Osteoblast (primary cell): ENCODE measurements at regions not wholly inside any gene's neighbourhood (a gene's known extent, or its start where the extent isn't known, plus 50 kb on each side); places are given as distances from the start of the nearest gene placed in this dataset.

ENCODE experiments used
- DNase-seq: peaks from one replicate; pipeline ENCODE4 v3.0.0; 2011; ENCODE audit warnings: low spot score, mixed read lengths; ENCODE audit not compliant: insufficient read length; ENCODE audit errors: missing footprints
- H2AFZ ChIP-seq: 2 replicates; pipeline ENCODE4 v1.6.0; 2011; ENCODE audit warnings: mild to moderate bottlenecking, low read length
- H3K27ac ChIP-seq: 2 replicates; pipeline ENCODE4 v1.5.1; 2011; ENCODE audit warnings: mild to moderate bottlenecking, low read depth, low read length, moderate library complexity
- H3K27me3 ChIP-seq: 2 replicates; pipeline ENCODE4 v1.6.0; 2012; ENCODE audit warnings: mild to moderate bottlenecking, control low read depth, inconsistent platforms, low read length, moderate library complexity; ENCODE audit not compliant: insufficient read depth
- H3K36me3 ChIP-seq: 2 replicates; pipeline ENCODE4 v1.5.1; 2011; ENCODE audit warnings: mild to moderate bottlenecking, low read length, control low read depth, moderate library complexity; ENCODE audit not compliant: insufficient read depth
- H3K4me1 ChIP-seq: 2 replicates; pipeline ENCODE4 v1.5.1; 2011; ENCODE audit warnings: mild to moderate bottlenecking, low read length, control low read depth, moderate library complexity; ENCODE audit not compliant: insufficient read depth
- H3K4me2 ChIP-seq: 2 replicates; pipeline ENCODE4 v1.6.0; 2011; ENCODE audit warnings: mild to moderate bottlenecking, low read length; ENCODE audit not compliant: insufficient read depth
- H3K4me3 ChIP-seq: fragments of 200-600 bp; sonication (generic); 3 replicates; pipeline ENCODE4 v1.5.1; 2012; ENCODE audit warnings: mild to moderate bottlenecking, low read length, inconsistent platforms; ENCODE audit not compliant: insufficient read depth
- H3K79me2 ChIP-seq: 2 replicates; pipeline ENCODE4 v1.6.0; 2012; ENCODE audit warnings: mild to moderate bottlenecking, low read length, control low read depth, inconsistent platforms; ENCODE audit not compliant: insufficient read depth
- H3K9me3 ChIP-seq: 2 replicates; pipeline ENCODE4 v1.5.1; 2011; ENCODE audit warnings: low read depth, low read length, control low read depth
- H4K20me1 ChIP-seq: 2 replicates; pipeline ENCODE4 v1.6.0; 2012; ENCODE audit warnings: mild to moderate bottlenecking, low read length, control low read depth; ENCODE audit not compliant: insufficient read depth
- CTCF ChIP-seq: IDR thresholded peaks from 2 replicates; pipeline ENCODE4 v1.5.1; 2011; ENCODE audit warnings: mild to moderate bottlenecking, low read depth, low read length, moderate library complexity; ENCODE audit errors: extremely low read depth

- DNase-seq = no peak
- Histone ChIP-seq H3K36me3 (no peaks in the 10 kb centered on the region), H3K27me3 (no peaks in the 10 kb centered on the region), H3K4me2 (no peak overlapping the region), H3K4me1 (no peaks in the 10 kb centered on the region), H3K79me2 (no peaks in the 10 kb centered on the region), H4K20me1 (no peaks in the 10 kb centered on the region), H2AFZ (no peak overlapping the region), H3K9me3 (no peaks in the 10 kb centered on the region), H3K27ac (no peak overlapping the region), H3K4me3 (no peak overlapping the region)
- TF ChIP-seq CTCF = no peak
Observed at GRCh38 chr6:153804755-153805330, 234.2 kb upstream of the OPRM1 start.

GRCh38 chr6:153801917-153802316 is 237.1 kb upstream of the OPRM1 start:
- Histone ChIP-seq H3K4me2 (no peak overlapping the region), H3K4me1 (no peaks in the 10 kb centered on the region), H3K9me3 (no peaks in the 10 kb centered on the region), H3K79me2 (no peaks in the 10 kb centered on the region), H3K36me3 (no peaks in the 10 kb centered on the region), H2AFZ (no peak overlapping the region), H3K27me3 (no peaks in the 10 kb centered on the region), H4K20me1 (no peaks in the 10 kb centered on the region), H3K27ac (no peak overlapping the region), H3K4me3 (no peak overlapping the region)
- DNase-seq = no peak
- no peak for TF ChIP-seq CTCF

GRCh38 chr6:153800580-153801188 is 238.4 kb upstream of the OPRM1 start:
- Histone ChIP-seq H3K4me3 (no peak overlapping the region), H3K4me2 (no peak overlapping the region), H3K4me1 (no peaks in the 10 kb centered on the region), H4K20me1 (no peaks in the 10 kb centered on the region), H3K36me3 (no peaks in the 10 kb centered on the region), H2AFZ (no peak overlapping the region), H3K27me3 (no peaks in the 10 kb centered on the region), H3K27ac (no peak overlapping the region), H3K9me3 (no peaks in the 10 kb centered on the region), H3K79me2 (no peaks in the 10 kb centered on the region)
- DNase-seq = no peak
- TF ChIP-seq CTCF = no peak

GRCh38 chr6:153790876-153791473 is 248.1 kb upstream of the OPRM1 start:
- Histone ChIP-seq H3K4me2 (no peak overlapping the region), H2AFZ (no peak overlapping the region), H3K4me1 (no peaks in the 10 kb centered on the region), H3K4me3 (no peak overlapping the region), H3K27me3 (no peaks in the 10 kb centered on the region), H3K79me2 (no peaks in the 10 kb centered on the region), H4K20me1 (no peaks in the 10 kb centered on the region), H3K36me3 (no peaks in the 10 kb centered on the region), H3K27ac (no peak overlapping the region), H3K9me3 (peaks cover 2% of the 10 kb centered on the region)
- TF ChIP-seq CTCF = no peak
- DNase-seq = no peak
